ENCODE measurements at regions not wholly inside any gene's neighbourhood (a gene's known extent, or its start where the extent isn't known, plus 50 kb on each side); places are given as distances from the start of the nearest gene placed in this dataset.

DNA sequence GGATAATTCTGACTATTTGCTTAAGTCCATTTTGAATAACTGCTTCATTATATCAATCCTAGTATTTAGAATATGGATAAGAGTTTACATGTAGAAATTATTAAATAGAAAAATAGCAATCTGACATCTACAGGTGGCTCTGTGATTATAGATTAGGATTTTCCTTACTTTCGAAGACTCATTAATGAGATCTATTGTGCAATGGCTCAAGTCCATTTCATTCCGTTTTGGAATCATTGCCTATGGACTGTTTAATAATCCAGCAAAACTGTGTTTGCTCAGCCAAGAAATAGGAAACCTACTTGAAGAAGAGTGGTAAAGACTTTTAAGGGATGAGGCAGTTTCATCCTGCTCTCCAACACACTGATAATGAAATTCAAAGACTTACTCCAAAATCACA, 67.8 kb upstream of the SSTR1 start:
- TF ChIP-seq, protein P1, sequence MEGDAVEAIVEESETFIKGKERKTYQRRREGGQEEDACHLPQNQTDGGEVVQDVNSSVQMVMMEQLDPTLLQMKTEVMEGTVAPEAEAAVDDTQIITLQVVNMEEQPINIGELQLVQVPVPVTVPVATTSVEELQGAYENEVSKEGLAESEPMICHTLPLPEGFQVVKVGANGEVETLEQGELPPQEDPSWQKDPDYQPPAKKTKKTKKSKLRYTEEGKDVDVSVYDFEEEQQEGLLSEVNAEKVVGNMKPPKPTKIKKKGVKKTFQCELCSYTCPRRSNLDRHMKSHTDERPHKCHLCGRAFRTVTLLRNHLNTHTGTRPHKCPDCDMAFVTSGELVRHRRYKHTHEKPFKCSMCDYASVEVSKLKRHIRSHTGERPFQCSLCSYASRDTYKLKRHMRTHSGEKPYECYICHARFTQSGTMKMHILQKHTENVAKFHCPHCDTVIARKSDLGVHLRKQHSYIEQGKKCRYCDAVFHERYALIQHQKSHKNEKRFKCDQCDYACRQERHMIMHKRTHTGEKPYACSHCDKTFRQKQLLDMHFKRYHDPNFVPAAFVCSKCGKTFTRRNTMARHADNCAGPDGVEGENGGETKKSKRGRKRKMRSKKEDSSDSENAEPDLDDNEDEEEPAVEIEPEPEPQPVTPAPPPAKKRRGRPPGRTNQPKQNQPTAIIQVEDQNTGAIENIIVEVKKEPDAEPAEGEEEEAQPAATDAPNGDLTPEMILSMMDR (conservative IDR thresholded peaks at IDR 0.05; ENCODE audit: low read depth, low read length), result no peak
- TF ChIP-seq EZH2 (IDR thresholded peaks at IDR 0.05; ENCODE audit: borderline replicate concordance, low read depth, low read length, poor library complexity, severe bottlenecking), result no peak
